ENCODE measurements at regions not wholly inside any gene's neighbourhood (a gene's known extent, or its start where the extent isn't known, plus 50 kb on each side); places are given as distances from the start of the nearest gene placed in this dataset.

- TF ChIP-seq CTCF (IDR thresholded peaks at IDR 0.05), result no peak
- TF ChIP-seq POLR2A (IDR thresholded peaks at IDR 0.05), result no peak
These were observed 398.9 kb downstream of the MATN1 start for GRCh38 chr1:30324251-30325084.
